Kidney (tissue), 13 donors: ENCODE measurements at regions not wholly inside any gene's neighbourhood (a gene's known extent, or its start where the extent isn't known, plus 50 kb on each side); places are given as distances from the start of the nearest gene placed in this dataset.

Source experiments
- DNase-seq, 5 donors: peaks; one replicate each; pipeline ENCODE4 v3.0.0-alpha.2; 2013 to 2020
- FAIRE-seq: peaks from 2 replicates; lab custom pipeline; 2012; peaks lifted over from hg19 to GRCh38; lab: Jason Lieb, UNC
- H3K27ac ChIP-seq, 2 donors: one replicate each; pipeline ENCODE4 v1.7.0; 2013; ENCODE audit warnings: low read depth in 2 of 2, low read length in 2 of 2, inconsistent platforms in 1 of 2
- H3K27me3 ChIP-seq: one replicate; pipeline ENCODE4 v1.7.1; 2013; ENCODE audit warnings: low read length, inconsistent platforms; ENCODE audit not compliant: control insufficient read depth, insufficient read depth
- H3K36me3 ChIP-seq, 3 donors: one replicate each; pipeline versions ENCODE4 v1.7.0 to v1.7.1; 2013; ENCODE audit warnings: low read length in 3 of 3, control low read depth in 1 of 3, inconsistent platforms in 1 of 3; ENCODE audit not compliant: insufficient read depth in 3 of 3, control insufficient read depth in 2 of 3
- H3K4me1 ChIP-seq, 3 donors: one replicate each; pipeline versions ENCODE4 v1.7.0 to v1.7.1; 2013; ENCODE audit warnings: low read length in 3 of 3, inconsistent platforms in 1 of 3, low read depth in 1 of 3; ENCODE audit not compliant: control insufficient read depth in 2 of 3, insufficient read depth in 2 of 3
- H3K4me3 ChIP-seq, 3 donors: one replicate each; pipeline versions ENCODE4 v1.7.0 to v1.8.1; 2013; ENCODE audit warnings: low read length in 3 of 3, control low read depth in 1 of 3, inconsistent platforms in 1 of 3
- H3K9ac ChIP-seq, 3 donors: one replicate each; pipeline versions ENCODE4 v1.7.0 to v1.7.1; 2013; ENCODE audit warnings: low read length in 3 of 3, control low read depth in 1 of 3, inconsistent platforms in 1 of 3
- H3K9me3 ChIP-seq, 3 donors: one replicate each; pipeline versions ENCODE4 v1.7.0 to v1.7.1; 2013; ENCODE audit warnings: low read length in 3 of 3, control low read depth in 1 of 3, inconsistent platforms in 1 of 3; ENCODE audit not compliant: control insufficient read depth in 2 of 3, insufficient read depth in 1 of 3
- CTCF ChIP-seq: IDR thresholded peaks from 3 replicates; pipeline ENCODE4 v1.5.1; 2012; ENCODE audit warnings: mild to moderate bottlenecking, moderate library complexity, borderline replicate concordance; ENCODE audit not compliant: insufficient read depth; ENCODE audit errors: extremely low read depth
- intact Hi-C: fragments of 100-400 bp; cut with DNase I; formaldehyde crosslinking; loops from one replicate; pipeline ENCODE4 v1.11.1; 2022
- donor health status: control.
- donor health status: control.
- donor health status: control.
- donor health status: control.
- donor health status: control.
- donor health status: DM: yes; HTN: yes; CAD: no.
- donor health status: Normal renal cell carcinoma (clear cell type).

- TF ChIP-seq CTCF, result no peak
- FAIRE-seq (no peak), DNase-seq (no peak)
- H3K27ac ChIP-seq, result no peak overlapping the region
- no peak overlapping the region for H3K4me3 ChIP-seq
- H3K4me1 ChIP-seq, result no peaks in the 10 kb centered on the region
- no peaks in the 10 kb centered on the region for H3K9me3 ChIP-seq
- H3K36me3 ChIP-seq, result no peaks in the 10 kb centered on the region
- H3K27me3 ChIP-seq, result no peaks in the 10 kb centered on the region
- no peak overlapping the region for H3K9ac ChIP-seq
- intact Hi-C loops, result no loop called here
Measured at GRCh38 chr21:18931237-18931636, 527.7 kb upstream of the TMPRSS15 start.

GRCh38 chr21:18937337-18937736 lies 533.8 kb upstream of the TMPRSS15 start:
- no peaks in the 10 kb centered on the region for H3K4me1 ChIP-seq
- no peaks in the 10 kb centered on the region for H3K27me3 ChIP-seq
- intact Hi-C loops, result no loop called here
- no peak overlapping the region for H3K4me3 ChIP-seq
- H3K27ac ChIP-seq, result no peak overlapping the region
- no peak for FAIRE-seq
- no peak for TF ChIP-seq CTCF
- DNase-seq, result no peak
- no peaks in the 10 kb centered on the region for H3K9me3 ChIP-seq
- H3K9ac ChIP-seq, result no peak overlapping the region
- no peaks in the 10 kb centered on the region for H3K36me3 ChIP-seq

GRCh38 chr21:18940791-18941190 lies 537.2 kb upstream of the TMPRSS15 start:
- intact Hi-C loops, result no loop called here
- no peak for TF ChIP-seq CTCF
- DNase-seq, result no peak
- H3K4me3 ChIP-seq, result no peak overlapping the region
- H3K36me3 ChIP-seq, result no peaks in the 10 kb centered on the region
- no peak for FAIRE-seq
- H3K9ac ChIP-seq, result no peak overlapping the region
- no peaks in the 10 kb centered on the region for H3K27me3 ChIP-seq
- no peaks in the 10 kb centered on the region for H3K9me3 ChIP-seq
- H3K4me1 ChIP-seq, result no peaks in the 10 kb centered on the region
- no peak overlapping the region for H3K27ac ChIP-seq

GRCh38 chr21:18950045-18950740 lies 546.6 kb upstream of the TMPRSS15 start:
- Histone ChIP-seq H3K4me3 (no peak overlapping the region), H3K27ac (no peak overlapping the region), H3K9ac (no peak overlapping the region), H3K27me3 (no peaks in the 10 kb centered on the region), H3K9me3 (no peaks in the 10 kb centered on the region), H3K4me1 (no peaks in the 10 kb centered on the region), H3K36me3 (no peaks in the 10 kb centered on the region)
- intact Hi-C loops, result no loop called here
- FAIRE-seq (no peak), DNase-seq (no peak)
- TF ChIP-seq CTCF, result no peak
